Naive thymus-derived CD8-positive, alpha-beta T cell (primary cell): ENCODE measurements at regions not wholly inside any gene's neighbourhood (a gene's known extent, or its start where the extent isn't known, plus 50 kb on each side); places are given as distances from the start of the nearest gene placed in this dataset.
A peak's percentile ranks its signal among the peaks of the same experiment; 100 is the strongest.

ENCODE experiments used
- ATAC-seq, 2 donors: fragments of 150-1000 bp; cut with Tn5 transposase in 1 of 2; sonication (Bioruptor Pico), chemical (Tn5 transposase) in 1 of 2; 1 replicate in 1 of 2; 2 replicates in 1 of 2; pipeline ENCODE4 v1.10.0; 2021; ENCODE audit warnings: mild to moderate bottlenecking in 2 of 2, moderate library complexity in 2 of 2
- POLR2A ChIA-PET: fragments of 350-600 bp; sonication (Branson Sonifier 250); formaldehyde crosslinking; loops from one replicate; lab custom pipeline; 2021; ENCODE audit warnings: antibody characterized with exemption; lab: Charles Lee
- DNase-seq, 10 donors: peaks; one replicate each; pipeline versions ENCODE4 v3.0.0 to v3.0.0-alpha.2; 2020 to 2022
- H3K27ac Mint-ChIP-seq, 10 donors: one replicate each; pipeline ENCODE4 v1.8.0; 2020 to 2022; ENCODE audit warnings: mild to moderate bottlenecking in 10 of 10, mixed read lengths in 10 of 10, moderate library complexity in 4 of 10, inconsistent platforms in 1 of 10
- H3K27me3 Mint-ChIP-seq, 5 donors: one replicate each; pipeline ENCODE4 v1.8.0; 2021 to 2022; ENCODE audit warnings: mixed read lengths in 5 of 5
- H3K36me3 Mint-ChIP-seq, 3 donors: one replicate each; pipeline ENCODE4 v1.8.0; 2020 to 2022; ENCODE audit warnings: mixed read lengths in 3 of 3, mild to moderate bottlenecking in 2 of 3, inconsistent platforms in 1 of 3
- H3K4me1 Mint-ChIP-seq, 4 donors: one replicate each; pipeline ENCODE4 v1.8.0; 2021 to 2022; ENCODE audit warnings: mixed read lengths in 4 of 4
- H3K4me3 Mint-ChIP-seq, 10 donors: one replicate each; pipeline ENCODE4 v1.8.0; 2020 to 2022; ENCODE audit warnings: mild to moderate bottlenecking in 10 of 10, mixed read lengths in 10 of 10, moderate library complexity in 6 of 10, inconsistent platforms in 1 of 10
- H3K9me3 Mint-ChIP-seq, 9 donors: one replicate each; pipeline ENCODE4 v1.8.0; 2020 to 2022; ENCODE audit warnings: mixed read lengths in 9 of 9, mild to moderate bottlenecking in 3 of 9, inconsistent platforms in 1 of 9, moderate library complexity in 1 of 9

- Mint-ChIP-seq H3K27me3 (peaks cover 0 to 2% (median 0%) of the 10 kb centered on the region in 5 donors), H3K4me1 (no peaks in the 10 kb centered on the region), H3K4me3 (no peak overlapping the region), H3K27ac (no peak overlapping the region), H3K9me3 (peaks cover 0 to 3% (median 0%) of the 10 kb centered on the region in 9 donors), H3K36me3 (no peaks in the 10 kb centered on the region)
- ATAC-seq (no peak), DNase-seq (no peak)
- POLR2A ChIA-PET, result no interaction called here
These were observed 80.8 kb upstream of the COL21A1 start for GRCh38 chr6:56327946-56328727.

- Mint-ChIP-seq H3K27ac (no peak overlapping the region), H3K4me3 (no peak overlapping the region), H3K27me3 (peaks cover 0 to 18% (median 7%) of the 10 kb centered on the region in 5 donors), H3K4me1 (no peaks in the 10 kb centered on the region), H3K9me3 (peaks cover 0 to 3% (median 0%) of the 10 kb centered on the region in 9 donors), H3K36me3 (no peaks in the 10 kb centered on the region)
- POLR2A ChIA-PET, result no interaction called here
- DNase-seq, result no peak
- no peak for ATAC-seq
These were observed 77.0 kb upstream of the COL21A1 start for GRCh38 chr6:56324396-56324795.

- H3K9me3 Mint-ChIP-seq, result no peaks in the 10 kb centered on the region
- H3K4me1 Mint-ChIP-seq, result no peaks in the 10 kb centered on the region
- ATAC-seq (no peak), DNase-seq (no peak)
- H3K27ac Mint-ChIP-seq, result no peak overlapping the region
- H3K4me3 Mint-ChIP-seq, result no peak overlapping the region
- no peaks in the 10 kb centered on the region for H3K36me3 Mint-ChIP-seq
- H3K27me3 Mint-ChIP-seq, result peaks cover 0 to 18% (median 7%) of the 10 kb centered on the region in 5 donors
- POLR2A ChIA-PET, result no interaction called here
These were observed 71.5 kb upstream of the COL21A1 start for GRCh38 chr6:56318851-56319250.

GRCh38 chr6:56314683-56315523, 67.5 kb upstream of the COL21A1 start:
- DNase-seq (no peak), ATAC-seq (no peak)
- H3K4me1 Mint-ChIP-seq, result no peaks in the 10 kb centered on the region
- H3K9me3 Mint-ChIP-seq, result peaks cover 0 to 3% (median 0%) of the 10 kb centered on the region in 9 donors
- no peaks in the 10 kb centered on the region for H3K27me3 Mint-ChIP-seq
- no peak overlapping the region for H3K4me3 Mint-ChIP-seq
- POLR2A ChIA-PET, result no interaction called here
- no peaks in the 10 kb centered on the region for H3K36me3 Mint-ChIP-seq
- H3K27ac Mint-ChIP-seq, result no peak overlapping the region

- ATAC-seq (no peak), DNase-seq (no peak)
- peaks cover 0 to 5% (median 0%) of the 10 kb centered on the region in 5 donors for H3K27me3 Mint-ChIP-seq
- H3K36me3 Mint-ChIP-seq, result peaks cover 0 to 5% (median 0%) of the 10 kb centered on the region in 3 donors
- no peak overlapping the region for H3K27ac Mint-ChIP-seq
- H3K4me3 Mint-ChIP-seq, result no peak overlapping the region
- no peaks in the 10 kb centered on the region for H3K4me1 Mint-ChIP-seq
- POLR2A ChIA-PET, result no interaction called here
- H3K9me3 Mint-ChIP-seq, result peaks cover 0 to 5% (median 2%) of the 10 kb centered on the region in 9 donors
These were observed 64.4 kb upstream of the COL21A1 start for GRCh38 chr6:56311533-56312448.

GRCh38 chr6:56311061-56311460, 63.7 kb upstream of the COL21A1 start:
- H3K27ac Mint-ChIP-seq, result no peak overlapping the region
- H3K36me3 Mint-ChIP-seq, result peaks cover 0 to 5% (median 0%) of the 10 kb centered on the region in 3 donors
- no peak for ATAC-seq
- no peak overlapping the region for H3K4me3 Mint-ChIP-seq
- no peaks in the 10 kb centered on the region for H3K4me1 Mint-ChIP-seq
- H3K27me3 Mint-ChIP-seq, result peaks cover 0 to 5% (median 0%) of the 10 kb centered on the region in 5 donors
- no peak for DNase-seq
- peaks cover 0 to 7% (median 2%) of the 10 kb centered on the region in 9 donors for H3K9me3 Mint-ChIP-seq
- POLR2A ChIA-PET, result no interaction called here

GRCh38 chr6:56310241-56310640, 62.9 kb upstream of the COL21A1 start:
- DNase-seq, result no peak

GRCh38 chr6:56299916-56300315, 52.5 kb upstream of the COL21A1 start:
- POLR2A ChIA-PET, result no interaction called here
- Mint-ChIP-seq H3K4me1 (no peaks in the 10 kb centered on the region), H3K36me3 (no peaks in the 10 kb centered on the region), H3K27ac (no peak overlapping the region), H3K9me3 (peaks cover 0 to 14% (median 1%) of the 10 kb centered on the region in 9 donors), H3K4me3 (no peak overlapping the region), H3K27me3 (peaks cover 0 to 4% (median 0%) of the 10 kb centered on the region in 5 donors)
- ATAC-seq (no peak), DNase-seq (no peak)

More at GRCh38 chr6:56310241-56310640, 62.9 kb upstream of the COL21A1 start:
- peaks cover 0 to 7% (median 2%) of the 10 kb centered on the region in 9 donors for H3K9me3 Mint-ChIP-seq
- no peaks in the 10 kb centered on the region for H3K4me1 Mint-ChIP-seq
- no peak overlapping the region for H3K27ac Mint-ChIP-seq
- ATAC-seq, result no peak
- H3K27me3 Mint-ChIP-seq, result peaks cover 0 to 5% (median 0%) of the 10 kb centered on the region in 5 donors
- POLR2A ChIA-PET, result no interaction called here
- H3K36me3 Mint-ChIP-seq, result peaks cover 0 to 5% (median 0%) of the 10 kb centered on the region in 3 donors
- no peak overlapping the region for H3K4me3 Mint-ChIP-seq

- peaks cover 0 to 4% (median 0%) of the 10 kb centered on the region in 5 donors for H3K27me3 Mint-ChIP-seq
- H3K27ac Mint-ChIP-seq, result peak overlapping the region in 1 of 10 donors; percentile 79
- no peaks in the 10 kb centered on the region for H3K4me1 Mint-ChIP-seq
- POLR2A ChIA-PET, result no interaction called here
- H3K4me3 Mint-ChIP-seq, result no peak overlapping the region
- peaks cover 0 to 14% (median 0%) of the 10 kb centered on the region in 9 donors for H3K9me3 Mint-ChIP-seq
- DNase-seq (no peak), ATAC-seq (no peak)
- H3K36me3 Mint-ChIP-seq, result no peaks in the 10 kb centered on the region
These were observed 49.9 kb upstream of the COL21A1 start for GRCh38 chr6:56297022-56297989.
